BE2C (cell line): ENCODE measurements at regions not wholly inside any gene's neighbourhood (a gene's known extent, or its start where the extent isn't known, plus 50 kb on each side); places are given as distances from the start of the nearest gene placed in this dataset.

Source experiments
- DNase-seq: peaks from one replicate; pipeline ENCODE4 v3.0.0-alpha.2; 2020
- H3K27me3 ChIP-seq: fragments of 250-450 bp; sonication (Bioruptor Pico); 2 replicates; pipeline ENCODE4 v1.5.1; 2020; ENCODE audit warnings: mild to moderate bottlenecking
- H3K36me3 ChIP-seq: fragments of 250-450 bp; sonication (Bioruptor Pico); 2 replicates; pipeline ENCODE4 v1.5.1; 2020; ENCODE audit warnings: mild to moderate bottlenecking
- H3K4me1 ChIP-seq: fragments of 250-450 bp; sonication (Bioruptor Pico); 2 replicates; pipeline ENCODE4 v1.5.1; 2020
- H3K4me3 ChIP-seq: 2 replicates; pipeline ENCODE4 v1.5.1; 2011; ENCODE audit warnings: low read depth, low read length
- H3K9me3 ChIP-seq: fragments of 250-450 bp; sonication (Bioruptor Pico); 2 replicates; pipeline ENCODE4 v1.5.1; 2020
- TF ChIP-seq, protein P1 (sequence below): IDR thresholded peaks from 2 replicates; pipeline ENCODE4 v1.5.1; 2012; ENCODE audit warnings: mild to moderate bottlenecking, low read depth, low read length

- Histone ChIP-seq H3K4me1 (no peaks in the 10 kb centered on the region), H3K36me3 (no peaks in the 10 kb centered on the region), H3K27me3 (no peaks in the 10 kb centered on the region), H3K9me3 (no peaks in the 10 kb centered on the region; the same call in 1 of the 2 replicates), H3K4me3 (no peak overlapping the region)
- no peak for DNase-seq
- TF ChIP-seq, protein P1, sequence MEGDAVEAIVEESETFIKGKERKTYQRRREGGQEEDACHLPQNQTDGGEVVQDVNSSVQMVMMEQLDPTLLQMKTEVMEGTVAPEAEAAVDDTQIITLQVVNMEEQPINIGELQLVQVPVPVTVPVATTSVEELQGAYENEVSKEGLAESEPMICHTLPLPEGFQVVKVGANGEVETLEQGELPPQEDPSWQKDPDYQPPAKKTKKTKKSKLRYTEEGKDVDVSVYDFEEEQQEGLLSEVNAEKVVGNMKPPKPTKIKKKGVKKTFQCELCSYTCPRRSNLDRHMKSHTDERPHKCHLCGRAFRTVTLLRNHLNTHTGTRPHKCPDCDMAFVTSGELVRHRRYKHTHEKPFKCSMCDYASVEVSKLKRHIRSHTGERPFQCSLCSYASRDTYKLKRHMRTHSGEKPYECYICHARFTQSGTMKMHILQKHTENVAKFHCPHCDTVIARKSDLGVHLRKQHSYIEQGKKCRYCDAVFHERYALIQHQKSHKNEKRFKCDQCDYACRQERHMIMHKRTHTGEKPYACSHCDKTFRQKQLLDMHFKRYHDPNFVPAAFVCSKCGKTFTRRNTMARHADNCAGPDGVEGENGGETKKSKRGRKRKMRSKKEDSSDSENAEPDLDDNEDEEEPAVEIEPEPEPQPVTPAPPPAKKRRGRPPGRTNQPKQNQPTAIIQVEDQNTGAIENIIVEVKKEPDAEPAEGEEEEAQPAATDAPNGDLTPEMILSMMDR: no peak
These were observed 890.5 kb downstream of the BRD1 start for GRCh38 chr22:48937032-48937639.

- no peaks in the 10 kb centered on the region; the same call in 1 of the 2 replicates for H3K9me3 ChIP-seq
- no peaks in the 10 kb centered on the region for H3K27me3 ChIP-seq
- no peak for DNase-seq
- no peak overlapping the region for H3K4me3 ChIP-seq
- H3K36me3 ChIP-seq: no peaks in the 10 kb centered on the region
- TF ChIP-seq, protein P1: no peak
- H3K4me1 ChIP-seq: no peaks in the 10 kb centered on the region
These were observed 891.3 kb downstream of the BRD1 start for GRCh38 chr22:48936391-48936790.

DNA sequence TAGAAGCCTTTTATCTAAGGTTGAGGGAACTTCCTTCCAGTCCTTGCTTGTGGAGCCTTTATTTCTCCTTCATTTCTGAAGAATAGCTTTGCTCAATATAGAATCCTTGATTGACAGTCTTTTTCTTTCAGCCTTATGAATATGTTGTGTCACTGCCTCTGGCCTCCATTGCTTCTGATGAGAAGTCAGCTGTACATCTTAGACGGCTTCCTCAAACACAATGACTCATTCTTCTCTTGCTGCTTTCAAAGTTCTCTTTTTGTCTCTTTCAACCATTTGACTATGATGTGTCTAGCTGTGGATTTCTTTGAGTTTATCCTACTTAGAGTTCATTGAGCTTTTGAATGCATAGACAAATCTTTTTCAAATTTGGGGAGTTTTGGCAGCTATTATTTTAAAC lies 893.2 kb downstream of the BRD1 start:
- TF ChIP-seq, protein P1: no peak
- H3K36me3 ChIP-seq: no peaks in the 10 kb centered on the region
- H3K9me3 ChIP-seq: no peaks in the 10 kb centered on the region
- no peak for DNase-seq
- H3K4me3 ChIP-seq: no peak overlapping the region
- H3K4me1 ChIP-seq: no peaks in the 10 kb centered on the region
- no peaks in the 10 kb centered on the region for H3K27me3 ChIP-seq

DNA sequence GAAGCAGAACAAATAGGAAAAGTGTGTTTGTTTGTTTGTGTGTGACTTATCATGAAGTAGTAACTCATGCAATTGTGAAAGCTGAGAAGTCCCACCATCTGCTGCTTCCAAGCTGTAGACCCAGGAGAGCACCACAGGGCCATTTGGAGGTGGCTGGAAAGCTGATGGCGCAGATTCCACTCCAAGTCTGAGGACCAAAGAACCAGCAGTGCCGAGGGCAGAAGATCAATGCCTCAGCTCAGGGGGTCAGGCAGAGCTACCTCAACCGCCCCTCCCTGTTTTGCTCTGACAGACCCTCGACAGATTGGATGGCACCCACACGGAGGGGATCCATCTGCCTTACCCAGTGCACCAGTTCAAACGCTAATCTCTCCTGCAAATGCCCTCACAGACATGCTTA lies 896.2 kb downstream of the BRD1 start:
- H3K4me3 ChIP-seq: no peak overlapping the region

GRCh38 chr22:48929276-48929790 lies 898.3 kb downstream of the BRD1 start:
- H3K27me3 ChIP-seq: no peaks in the 10 kb centered on the region
- no peak overlapping the region for H3K4me3 ChIP-seq
- TF ChIP-seq, protein P1: no peak
- no peaks in the 10 kb centered on the region for H3K4me1 ChIP-seq
- no peaks in the 10 kb centered on the region for H3K9me3 ChIP-seq
- DNase-seq: no peak
- no peaks in the 10 kb centered on the region for H3K36me3 ChIP-seq

More for the DNA sequence above, 896.2 kb downstream of the BRD1 start:
- TF ChIP-seq, protein P1: no peak
- Histone ChIP-seq H3K9me3 (no peaks in the 10 kb centered on the region), H3K4me1 (no peaks in the 10 kb centered on the region), H3K36me3 (no peaks in the 10 kb centered on the region), H3K27me3 (no peaks in the 10 kb centered on the region)
- no peak for DNase-seq

GRCh38 chr22:48927591-48927990 lies 900.1 kb downstream of the BRD1 start:
- DNase-seq: no peak
- TF ChIP-seq, protein P1: no peak
- no peaks in the 10 kb centered on the region for H3K27me3 ChIP-seq

More at GRCh38 chr22:48927591-48927990, 900.1 kb downstream of the BRD1 start:
- Histone ChIP-seq H3K9me3 (peaks cover 3% of the 10 kb centered on the region; the same call in 1 of the 2 replicates), H3K4me3 (no peak overlapping the region), H3K36me3 (no peaks in the 10 kb centered on the region), H3K4me1 (no peaks in the 10 kb centered on the region)
